Hepatocyte (in vitro differentiated cells): ENCODE measurements at regions not wholly inside any gene's neighbourhood (a gene's known extent, or its start where the extent isn't known, plus 50 kb on each side); places are given as distances from the start of the nearest gene placed in this dataset.
"Not testable (repeated sequence)": the region's sequence is repeated elsewhere in the genome, so short reads cannot be mapped to it uniquely, and the experiment has no call there.

ENCODE experiments used
- CTCF ChIP-seq: fragments of 200-600 bp; sonication (generic); IDR thresholded peaks from 2 replicates; pipeline ENCODE4 v1.5.1; 2016; ENCODE audit warnings: antibody characterized with exemption, mild to moderate bottlenecking; ENCODE audit not compliant: poor library complexity
- EZH2 ChIP-seq: fragments of 200-600 bp; sonication (generic); IDR thresholded peaks from 2 replicates; pipeline ENCODE4 v1.6.1; 2016; ENCODE audit warnings: antibody characterized with exemption, mild to moderate bottlenecking, borderline replicate concordance
- EZH2phosphoT487 ChIP-seq: fragments of 200-600 bp; sonication (generic); IDR thresholded peaks from one replicate; pipeline ENCODE4 v1.6.1; 2018; ENCODE audit warnings: antibody characterized with exemption, mild to moderate bottlenecking, low read depth, moderate library complexity; ENCODE audit not compliant: unreplicated experiment, severe bottlenecking

- not testable (repeated sequence) for TF ChIP-seq CTCF, EZH2, EZH2phosphoT487
Measured at GRCh38 chr18:39227769-39228168, 1662.2 kb upstream of the CELF4 start.
